Liver (tissue), 8 donors: ENCODE measurements at regions not wholly inside any gene's neighbourhood (a gene's known extent, or its start where the extent isn't known, plus 50 kb on each side); places are given as distances from the start of the nearest gene placed in this dataset.

ENCODE experiments used
- DNase-seq: peaks from one replicate; pipeline ENCODE4 v3.0.0-alpha.2; 2017; ENCODE audit warnings: low spot score
- H3K27ac ChIP-seq, 2 donors: one replicate each; pipeline ENCODE4 v1.7.0; 2013; ENCODE audit warnings: inconsistent platforms in 2 of 2, low read length in 2 of 2, control low read depth in 1 of 2, low read depth in 1 of 2, mild to moderate bottlenecking in 1 of 2
- H3K27me3 ChIP-seq, 4 donors: one replicate each; pipeline versions ENCODE4 v1.6.1 to v1.7.0; 2013; ENCODE audit warnings: low read length in 3 of 4, inconsistent platforms in 1 of 4, mild to moderate bottlenecking in 1 of 4, moderate library complexity in 1 of 4; ENCODE audit not compliant: control insufficient read depth in 4 of 4, insufficient read depth in 4 of 4
- H3K36me3 ChIP-seq, 4 donors: one replicate each; pipeline versions ENCODE4 v1.6.1 to v1.7.0; 2013; ENCODE audit warnings: low read length in 3 of 4, mild to moderate bottlenecking in 3 of 4, low read depth in 1 of 4, moderate library complexity in 1 of 4; ENCODE audit not compliant: control insufficient read depth in 4 of 4, insufficient read depth in 3 of 4
- H3K4me1 ChIP-seq, 4 donors: one replicate each; pipeline versions ENCODE4 v1.6.1 to v1.7.0; 2013; ENCODE audit warnings: low read length in 3 of 4, mild to moderate bottlenecking in 3 of 4, moderate library complexity in 1 of 4; ENCODE audit not compliant: control insufficient read depth in 4 of 4, insufficient read depth in 4 of 4
- H3K4me3 ChIP-seq, 3 donors: one replicate each; pipeline versions ENCODE4 v1.6.1 to v1.7.0; 2013; ENCODE audit warnings: low read length in 3 of 3, control low read depth in 1 of 3, low read depth in 1 of 3, mild to moderate bottlenecking in 1 of 3
- H3K9ac ChIP-seq, 2 donors: one replicate each; pipeline ENCODE4 v1.7.0; 2013; ENCODE audit warnings: low read length in 2 of 2, mild to moderate bottlenecking in 2 of 2, moderate library complexity in 2 of 2, control low read depth in 1 of 2, low read depth in 1 of 2
- H3K9me3 ChIP-seq, 4 donors: one replicate each; pipeline versions ENCODE4 v1.6.1 to v1.7.0; 2013; ENCODE audit warnings: low read length in 3 of 4; ENCODE audit not compliant: control insufficient read depth in 4 of 4
- ATF3 ChIP-seq: IDR thresholded peaks from 2 replicates; pipeline ENCODE4 v1.6.1; 2016; ENCODE audit warnings: antibody characterized with exemption
- CTCF ChIP-seq: fragments of 150-350 bp; IDR thresholded peaks from 2 replicates; pipeline ENCODE4 v1.5.1; 2017; ENCODE audit warnings: improper control_type of control experiment, low read depth, low read length; ENCODE audit not compliant: missing input control
- EGR1 ChIP-seq, 2 donors: IDR thresholded peaks; 2 replicates each; pipeline ENCODE4 v1.6.1; 2016 to 2018; ENCODE audit warnings: antibody characterized with exemption in 2 of 2, low read depth in 2 of 2
- FOXA1 ChIP-seq: IDR thresholded peaks from 2 replicates; pipeline ENCODE4 v1.6.1; 2016; ENCODE audit warnings: antibody characterized with exemption
- FOXA2 ChIP-seq: IDR thresholded peaks from 2 replicates; pipeline ENCODE4 v1.6.1; 2016; ENCODE audit warnings: antibody characterized with exemption
- GABPA ChIP-seq, 2 donors: IDR thresholded peaks in 1 of 2; conservative IDR thresholded peaks in 1 of 2; 2 replicates each; pipeline ENCODE4 v1.6.1; 2016; ENCODE audit warnings: antibody characterized with exemption in 2 of 2, mild to moderate bottlenecking in 1 of 2, moderate library complexity in 1 of 2
- HNF4A ChIP-seq, 2 donors: conservative IDR thresholded peaks; 2 replicates each; pipeline ENCODE4 v1.6.1; 2016; ENCODE audit warnings: antibody characterized with exemption in 2 of 2, mild to moderate bottlenecking in 2 of 2
- HNF4G ChIP-seq: IDR thresholded peaks from 2 replicates; pipeline ENCODE4 v1.6.1; 2016; ENCODE audit warnings: antibody characterized with exemption
- JUND ChIP-seq, 2 donors: IDR thresholded peaks; 2 replicates each; pipeline ENCODE4 v1.6.1; 2016; ENCODE audit warnings: antibody characterized with exemption in 2 of 2
- MAX ChIP-seq: IDR thresholded peaks from 2 replicates; pipeline ENCODE4 v1.6.1; 2016; ENCODE audit warnings: antibody characterized with exemption
- NR2F2 ChIP-seq: IDR thresholded peaks from 2 replicates; pipeline ENCODE4 v1.6.1; 2016; ENCODE audit warnings: antibody characterized with exemption
- RAD21 ChIP-seq, 2 donors: IDR thresholded peaks; 2 replicates each; pipeline ENCODE4 v1.6.1; 2016; ENCODE audit warnings: antibody characterized with exemption in 2 of 2, mild to moderate bottlenecking in 2 of 2
- REST ChIP-seq: IDR thresholded peaks from 2 replicates; pipeline ENCODE4 v1.6.1; 2016; ENCODE audit warnings: antibody characterized with exemption, mild to moderate bottlenecking
- RXRA ChIP-seq, 2 donors: IDR thresholded peaks; 2 replicates each; pipeline ENCODE4 v1.6.1; 2017 to 2018; ENCODE audit warnings: antibody characterized with exemption in 2 of 2, mild to moderate bottlenecking in 1 of 2
- SP1 ChIP-seq: IDR thresholded peaks from 2 replicates; pipeline ENCODE4 v1.6.1; 2018; ENCODE audit warnings: antibody characterized with exemption, mild to moderate bottlenecking
- TAF1 ChIP-seq: conservative IDR thresholded peaks from 2 replicates; pipeline ENCODE4 v1.6.1; 2016; ENCODE audit warnings: antibody characterized with exemption, mild to moderate bottlenecking
- YY1 ChIP-seq: IDR thresholded peaks from 2 replicates; pipeline ENCODE4 v1.6.1; 2016; ENCODE audit warnings: antibody characterized with exemption, mild to moderate bottlenecking
- ZBTB33 ChIP-seq: IDR thresholded peaks from 2 replicates; pipeline ENCODE4 v1.6.1; 2016; ENCODE audit warnings: antibody characterized with exemption
- WGBS: extraction: QIAGEN DNeasy Blood & Tissue Kit; methylation state at CpG from one replicate; pipeline ENCODE4 v1.1.7; 2013; 5-methylcytosine and 5-hydroxymethylcytosine counted together
- donor health status: healthy.
- donor health status: healthy.
- donor health status: healthy.
- donor health status: healthy.
- donor health status: healthy.

- Histone ChIP-seq H3K9ac (no peak overlapping the region), H3K36me3 (no peaks in the 10 kb centered on the region), H3K9me3 (no peaks in the 10 kb centered on the region), H3K27ac (no peak overlapping the region), H3K27me3 (peaks cover 0 to 3% (median 0%) of the 10 kb centered on the region in 4 donors), H3K4me1 (no peaks in the 10 kb centered on the region), H3K4me3 (no peak overlapping the region)
- WGBS, result 72% methylated on average over 2 of the region's 2 CpGs
- DNase-seq, result no peak
- no peak for TF ChIP-seq YY1
- no peak for TF ChIP-seq RAD21 (IDR thresholded peaks at IDR 0.05)
- no peak for TF ChIP-seq ZBTB33
- TF ChIP-seq RXRA (IDR thresholded peaks at IDR 0.05), result no peak
- TF ChIP-seq MAX, result no peak
- TF ChIP-seq EGR1 (IDR thresholded peaks at IDR 0.05; ENCODE audit: low read depth in 2 of 2), result no peak
- no peak for TF ChIP-seq NR2F2
- no peak for TF ChIP-seq FOXA2
- TF ChIP-seq TAF1, result no peak
- TF ChIP-seq SP1, result no peak
- no peak for TF ChIP-seq HNF4A (conservative IDR thresholded peaks at IDR 0.05)
- TF ChIP-seq CTCF, result no peak
- no peak for TF ChIP-seq JUND (IDR thresholded peaks at IDR 0.05)
- TF ChIP-seq ATF3, result no peak
- no peak for TF ChIP-seq HNF4G
- no peak for TF ChIP-seq REST
- TF ChIP-seq GABPA (IDR thresholded peaks at IDR 0.05 in 1 of 2, conservative IDR thresholded peaks at IDR 0.05 in 1 of 2), result no peak
- TF ChIP-seq FOXA1, result no peak
Observed at GRCh38 chr21:16837721-16838120, 675.1 kb upstream of the CXADR start.

GRCh38 chr21:16838331-16838730 is 674.5 kb upstream of the CXADR start:
- H3K36me3 ChIP-seq, result no peaks in the 10 kb centered on the region
- H3K9me3 ChIP-seq, result no peaks in the 10 kb centered on the region
- WGBS, result 67% methylated on average over 3 of the region's 3 CpGs
- no peak overlapping the region for H3K4me3 ChIP-seq
- H3K27me3 ChIP-seq, result peaks cover 0 to 3% (median 0%) of the 10 kb centered on the region in 4 donors
- no peak overlapping the region for H3K27ac ChIP-seq
- no peaks in the 10 kb centered on the region for H3K4me1 ChIP-seq
- no peak overlapping the region for H3K9ac ChIP-seq
- DNase-seq, result no peak
- no peak for TF ChIP-seq REST
- TF ChIP-seq RAD21 (IDR thresholded peaks at IDR 0.05), result no peak
- TF ChIP-seq FOXA1, result no peak
- TF ChIP-seq HNF4G, result no peak
- TF ChIP-seq EGR1 (IDR thresholded peaks at IDR 0.05; ENCODE audit: low read depth in 2 of 2), result no peak
- no peak for TF ChIP-seq ATF3
- TF ChIP-seq NR2F2, result no peak
- no peak for TF ChIP-seq JUND (IDR thresholded peaks at IDR 0.05)
- TF ChIP-seq HNF4A (conservative IDR thresholded peaks at IDR 0.05), result no peak
- no peak for TF ChIP-seq TAF1
- no peak for TF ChIP-seq CTCF
